ENCODE measurements at regions not wholly inside any gene's neighbourhood (a gene's known extent, or its start where the extent isn't known, plus 50 kb on each side); places are given as distances from the start of the nearest gene placed in this dataset.

- no peak for TF ChIP-seq POLR2A (IDR thresholded peaks at IDR 0.05; ENCODE audit: low read depth, low read length)
- TF ChIP-seq RAD21 (IDR thresholded peaks at IDR 0.05; ENCODE audit: low read length): no peak
- TF ChIP-seq ELK1 (IDR thresholded peaks at IDR 0.05; ENCODE audit: borderline replicate concordance, low read depth, low read length): no peak
- no peak for TF ChIP-seq USF2 (IDR thresholded peaks at IDR 0.05; ENCODE audit: low read depth, low read length)
- no peak for TF ChIP-seq CEBPB (IDR thresholded peaks at IDR 0.05; ENCODE audit: low read depth, low read length)
- no peak for TF ChIP-seq CHD1 (IDR thresholded peaks at IDR 0.05; ENCODE audit: low read depth, low read length)
- TF ChIP-seq FOS (IDR thresholded peaks at IDR 0.05; ENCODE audit: low read depth, low read length): no peak
- TF ChIP-seq NFE2L2 (IDR thresholded peaks at IDR 0.05; ENCODE audit: low read depth, low read length): no peak
- no peak for TF ChIP-seq MXI1 (IDR thresholded peaks at IDR 0.05; ENCODE audit: borderline replicate concordance, low read depth, low read length)
- no peak for TF ChIP-seq RFX5 (IDR thresholded peaks at IDR 0.05; ENCODE audit: low read depth, low read length)
- no peak for TF ChIP-seq MAZ (IDR thresholded peaks at IDR 0.05; ENCODE audit: borderline replicate concordance, low read depth, low read length)
- TF ChIP-seq BHLHE40 (IDR thresholded peaks at IDR 0.05; ENCODE audit: low read depth, low read length): no peak
- TF ChIP-seq SMC3 (IDR thresholded peaks at IDR 0.05; ENCODE audit: low read depth, low read length): no peak
- TF ChIP-seq CTCF (conservative IDR thresholded peaks at IDR 0.05; ENCODE audit: low read depth, low read length): no peak
- no peak for TF ChIP-seq RCOR1 (IDR thresholded peaks at IDR 0.05; ENCODE audit: insufficient replicate concordance, low read length)
- TF ChIP-seq MAFK (IDR thresholded peaks at IDR 0.05; ENCODE audit: low read depth, low read length): no peak
- H2BK20ac ChIP-seq (ENCODE audit: low read depth, low read length): peak overlapping the region; percentile 39; the same call in 1 of the 2 replicates
- H3K27me3 ChIP-seq (ENCODE audit: control insufficient read depth, insufficient read depth, low read length): no peaks in the 10 kb centered on the region
- H4K20me1 ChIP-seq (ENCODE audit: insufficient read depth, low read length): no peaks in the 10 kb centered on the region
- DNase-seq (no peak), ATAC-seq (ENCODE audit: low read depth) (no peak)
- H3K18ac ChIP-seq (ENCODE audit: low read depth, low read length): peak overlapping the region; percentile 2; the same call in 1 of the 2 replicates
- intact Hi-C loops (cut with micrococcal nuclease): no loop called here
- peaks cover 6% of the 10 kb centered on the region for H3K9me1 ChIP-seq (ENCODE audit: insufficient read depth, low read length)
- H3K27ac ChIP-seq (ENCODE audit: insufficient read depth, low read length): no peak overlapping the region
- no peak overlapping the region for H4K5ac ChIP-seq (ENCODE audit: low read depth, low read length)
- no peak overlapping the region for H2AK9ac ChIP-seq (replicated peaks; ENCODE audit: low read depth, low read length, poor library complexity)
- no peak overlapping the region for H4K91ac ChIP-seq (ENCODE audit: insufficient read depth, low read depth, low read length)
- no CpG with 5 or more reads among the region's 5 CpGs for WGBS, 2 experiments (ENCODE audit: extremely low coverage in 2 of 2, insufficient read length in 1 of 2)
- H3K4ac ChIP-seq (ENCODE audit: low read depth, low read length): peak overlapping the region; percentile 40; the same call in 1 of the 2 replicates
- dilution Hi-C loops (cut with HindIII; ENCODE audit: low sequenced_read_pairs, unreplicated experiment): no loop called here
- ChIA-PET CTCF (interaction anchor here (0.7 kb wide), 1 partner anchor 14 kb away, joined by 3 read pairs; no protein-coding TSS in a partner anchor), POLR2A (ENCODE audit: unreplicated experiment) (no interaction called here)
- H2BK120ac ChIP-seq (ENCODE audit: low read depth, low read length): peak overlapping the region; percentile 78
- H3K4me2 ChIP-seq (ENCODE audit: low read depth, low read length): no peak overlapping the region
- H4K8ac ChIP-seq (ENCODE audit: low read depth in 2 of 2, low read length in 2 of 2): no peak overlapping the region; a peak in 1 of 4 replicates
- H2AFZ ChIP-seq (replicated peaks; ENCODE audit: low read length, poor library complexity): peak overlapping the region; percentile 45
- BruUV-seq (replicated peaks): no TSS peak
- H2BK5ac ChIP-seq (ENCODE audit: low read depth, low read length, poor library complexity, severe bottlenecking): no peak overlapping the region
- H3K4me3 ChIP-seq (ENCODE audit: insufficient read depth, low read depth, low read length): no peak overlapping the region
- peaks cover 8% of the 10 kb centered on the region for H3K4me1 ChIP-seq (ENCODE audit: control insufficient read depth, insufficient read depth, low read length)
- no peak overlapping the region for H3K56ac ChIP-seq (ENCODE audit: extremely low read depth, insufficient read depth, low read length)
- H3K14ac ChIP-seq (replicated peaks; ENCODE audit: low read depth, low read length): peak overlapping the region; percentile 14; the same call in 1 of the 2 replicates
- in situ Hi-C loops (cut with MboI; ENCODE audit: low sequenced_read_pairs): no loop called here
- H3K36me3 ChIP-seq (ENCODE audit: control insufficient read depth, insufficient read depth, low read length): no peaks in the 10 kb centered on the region
- H3K9ac ChIP-seq (ENCODE audit: low read depth, low read length): no peak overlapping the region
- no peak overlapping the region for H3K23ac ChIP-seq (ENCODE audit: low read depth, low read length)
- peak overlapping the region; percentile 53; the same call in 1 of the 3 replicates for H2BK15ac ChIP-seq (ENCODE audit: low read depth, low read length)
- H3K79me1 ChIP-seq (ENCODE audit: low read depth in 1 of 2, low read length in 2 of 2): no peaks in the 10 kb centered on the region
- H2AK5ac ChIP-seq (ENCODE audit: low read depth, low read length): peak overlapping the region; percentile 66
- no peaks in the 10 kb centered on the region for H3K9me3 ChIP-seq (ENCODE audit: control insufficient read depth, insufficient read depth, low read length)
Observed at GRCh38 chr12:58554522-58555157, 365.7 kb downstream of the LRIG3 start.
